Activated T-cell treated with anti-CD3 and anti-CD28 coated beads, Interleukin-2, amount 50 U/mL, for 48 hours (primary cell): ENCODE measurements at regions not wholly inside any gene's neighbourhood (a gene's known extent, or its start where the extent isn't known, plus 50 kb on each side); places are given as distances from the start of the nearest gene placed in this dataset.
"Not testable (repeated sequence)": the region's sequence is repeated elsewhere in the genome, so short reads cannot be mapped to it uniquely, and the experiment has no call there.

Experiments
- DNase-seq, 2 experiments: peaks; one replicate each; pipeline ENCODE4 v3.0.0-alpha.2; 2020

GRCh38 chr13:48810013-48810412 is 156.3 kb downstream of the CYSLTR2 start:
- DNase-seq, result no peak

- no peak for DNase-seq
Observed at GRCh38 chr13:48813518-48813917, 159.8 kb downstream of the CYSLTR2 start.

DNA sequence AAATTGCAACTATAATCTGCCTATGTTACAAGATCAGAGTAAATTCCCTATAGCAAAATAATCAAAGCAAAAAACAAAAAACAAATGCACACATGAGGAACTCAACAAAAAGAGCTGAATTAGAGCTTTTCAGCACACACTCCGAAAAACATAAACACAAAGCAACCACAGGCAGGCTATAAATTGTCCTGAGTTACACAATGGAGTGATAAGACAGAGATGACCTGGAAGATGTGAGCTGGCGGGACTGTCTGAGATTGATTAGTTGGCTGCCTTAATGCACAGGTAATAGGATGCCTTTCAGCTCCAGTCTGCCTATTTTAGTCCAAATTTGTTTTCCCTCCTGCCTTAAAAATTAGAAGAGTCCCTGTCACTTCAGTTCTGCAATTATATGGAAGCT is 159.0 kb upstream of the FNDC3A start:
- DNase-seq, result no peak

DNA sequence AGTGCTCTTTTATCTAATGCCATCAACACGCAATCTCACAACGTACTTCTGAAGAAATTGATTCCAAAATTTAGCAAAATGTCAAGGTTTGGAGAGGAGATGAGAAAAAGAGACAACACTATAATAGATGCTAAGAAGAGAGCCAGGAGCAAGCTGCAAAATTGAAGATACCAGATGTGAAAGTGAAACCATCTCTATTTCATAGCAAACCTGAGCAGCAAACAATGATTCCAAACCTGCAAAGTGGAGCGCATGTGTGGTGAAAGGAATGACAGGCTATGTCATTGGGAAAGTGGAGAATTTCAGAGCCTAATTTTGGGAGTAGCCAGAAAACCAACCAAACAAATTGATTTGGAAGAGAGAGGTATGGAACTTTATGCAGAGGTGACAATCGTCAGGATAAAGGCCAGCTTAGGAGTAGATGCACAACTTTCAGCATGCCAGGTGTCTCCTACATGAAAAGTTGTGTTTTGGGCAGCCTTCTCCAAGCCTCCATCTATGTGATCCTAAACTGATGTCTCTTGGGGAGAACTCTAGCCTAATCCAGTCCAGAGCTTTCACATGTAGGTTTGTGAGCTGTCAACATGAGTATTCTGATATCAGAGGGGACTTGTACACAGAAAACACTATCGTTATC is 158.4 kb upstream of the FNDC3A start:
- DNase-seq, result no peak

GRCh38 chr13:48818495-48819356 is 157.0 kb upstream of the FNDC3A start:
- no peak for DNase-seq

DNA sequence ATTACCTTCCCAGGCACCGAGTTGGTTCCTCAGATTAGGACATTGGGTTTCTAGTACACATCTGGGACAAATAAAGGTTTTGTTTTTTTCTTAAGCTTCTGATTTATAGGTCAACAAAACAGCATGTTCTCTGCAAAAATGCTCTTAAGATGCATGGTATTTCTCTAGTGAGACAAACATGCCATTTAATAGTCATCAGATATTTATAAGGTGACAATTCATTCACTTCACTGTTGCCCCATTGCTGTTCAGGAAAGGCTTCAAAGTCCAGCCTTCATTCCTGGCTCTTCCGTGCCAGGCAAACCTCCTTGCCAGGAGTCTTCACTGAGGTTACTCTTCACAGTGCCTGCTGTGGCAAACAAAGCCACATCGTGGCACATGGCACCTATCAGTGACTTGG is 156.3 kb upstream of the FNDC3A start:
- DNase-seq, result no peak

GRCh38 chr13:48819899-48820298 is 155.8 kb upstream of the FNDC3A start:
- DNase-seq, result no peak

- DNase-seq, result not testable (repeated sequence)
Observed at GRCh38 chr13:48823526-48823925, 152.2 kb upstream of the FNDC3A start.

GRCh38 chr13:48826039-48826438 is 149.7 kb upstream of the FNDC3A start:
- no peak for DNase-seq

GRCh38 chr13:48826922-48827454 is 148.7 kb upstream of the FNDC3A start:
- not testable (repeated sequence) for DNase-seq

GRCh38 chr13:48827709-48828108 is 148.0 kb upstream of the FNDC3A start:
- no peak for DNase-seq

GRCh38 chr13:48828962-48829411 is 146.7 kb upstream of the FNDC3A start:
- peak in 1 of 2 experiments; percentile 27 for DNase-seq

GRCh38 chr13:48829536-48829935 is 146.2 kb upstream of the FNDC3A start:
- no peak for DNase-seq

DNA sequence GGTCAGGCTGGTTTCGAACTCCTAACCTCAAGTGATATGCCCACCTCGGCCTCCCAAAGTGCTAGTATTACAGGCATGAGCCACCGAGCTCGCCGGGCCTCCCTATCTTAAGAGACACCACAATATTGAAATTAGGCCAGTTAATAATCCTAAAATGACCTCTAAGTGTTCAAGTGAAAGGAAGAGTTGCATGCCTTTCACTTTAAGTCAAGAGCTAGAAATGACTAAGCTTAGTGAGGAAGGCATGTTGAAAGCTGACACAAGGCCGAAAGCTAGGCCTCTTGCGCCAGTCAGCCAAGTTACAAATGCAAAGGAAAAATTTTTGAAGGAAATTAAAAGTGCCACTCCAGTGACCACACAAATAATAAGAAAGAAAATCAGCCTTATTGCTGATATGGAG is 144.5 kb upstream of the FNDC3A start:
- no peak for DNase-seq

- DNase-seq, result no peak
Observed at GRCh38 chr13:48833412-48833811, 142.3 kb upstream of the FNDC3A start.

DNA sequence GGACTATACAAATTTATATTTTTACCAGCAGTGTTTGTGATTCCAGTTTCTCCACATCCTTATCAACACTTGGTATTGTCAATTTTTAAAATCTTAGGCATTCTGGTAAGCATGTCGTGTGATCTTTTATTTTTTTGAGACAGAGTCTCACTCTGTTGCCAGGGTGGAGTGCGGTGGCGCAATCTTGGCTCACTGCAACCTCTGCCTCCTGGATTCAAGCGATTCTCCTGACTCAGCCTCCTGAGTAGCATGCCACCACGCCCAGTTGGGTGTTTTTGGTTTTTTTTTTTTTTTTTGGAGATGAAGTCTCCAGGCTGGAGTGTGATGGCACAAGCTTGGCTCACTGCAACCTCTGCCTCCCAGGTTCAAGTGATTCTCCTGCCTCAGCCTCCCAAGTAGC is 140.4 kb upstream of the FNDC3A start:
- DNase-seq, result not testable (repeated sequence)

DNA sequence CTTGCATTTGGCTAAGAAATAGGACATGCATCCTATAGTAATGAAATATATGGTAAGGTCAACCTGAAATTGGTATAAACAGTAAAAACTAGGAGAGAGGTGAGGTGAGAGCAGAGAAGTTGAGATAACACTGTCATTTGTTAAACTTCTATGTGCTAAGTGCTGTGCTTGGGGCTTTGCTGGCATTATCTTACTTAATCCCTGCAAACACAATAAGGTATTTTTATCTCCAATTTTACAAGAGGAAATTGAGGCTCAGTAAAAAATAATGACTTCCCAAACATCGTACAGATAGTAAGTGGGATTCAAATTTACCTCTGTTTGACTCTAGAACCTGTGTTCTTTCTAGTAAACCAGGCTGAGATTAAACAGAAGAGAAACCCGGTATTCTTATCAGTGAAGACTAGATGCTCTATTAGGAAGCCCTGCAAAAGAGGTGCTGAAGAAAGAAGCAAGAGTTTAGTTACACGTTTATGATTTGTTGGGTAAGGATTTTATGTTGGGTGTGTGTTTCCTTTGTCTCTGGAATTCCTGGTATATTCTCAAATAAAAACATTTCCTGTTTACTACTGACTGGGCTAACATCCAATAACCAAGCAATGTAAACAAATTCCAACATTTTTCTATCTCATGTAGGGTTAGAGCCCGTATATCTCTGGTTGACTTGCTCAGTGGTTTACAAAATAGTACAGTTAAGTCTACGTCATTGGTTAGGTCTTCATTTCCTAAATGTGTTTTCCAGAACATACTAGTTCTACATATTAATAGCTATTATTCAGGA is 137.3 kb upstream of the FNDC3A start:
- no peak for DNase-seq

DNA sequence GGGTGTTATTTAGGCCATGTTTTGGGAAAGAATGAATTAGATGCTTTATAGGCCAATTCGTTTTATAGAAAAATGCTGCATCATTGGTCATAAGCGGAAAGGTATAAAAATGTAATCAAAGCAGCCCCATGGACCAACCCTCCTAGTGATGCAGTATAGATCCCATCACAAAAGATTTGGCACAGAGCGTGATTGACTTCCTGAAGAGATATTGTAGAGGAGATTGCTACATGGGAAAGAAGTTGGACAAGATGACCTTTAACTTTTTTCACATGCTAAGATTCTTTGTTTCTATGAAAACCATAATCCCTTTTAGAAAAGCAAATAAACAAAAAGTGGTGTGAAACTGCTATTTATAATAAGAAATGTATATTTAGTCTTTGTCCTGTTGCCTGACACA is 136.5 kb upstream of the FNDC3A start:
- no peak for DNase-seq

- DNase-seq, result no peak
Observed at GRCh38 chr13:48840366-48840765, 135.3 kb upstream of the FNDC3A start.

- DNase-seq, result no peak
Observed at GRCh38 chr13:48842316-48842715, 133.4 kb upstream of the FNDC3A start.

GRCh38 chr13:48843630-48844380 is 131.9 kb upstream of the FNDC3A start:
- no peak for DNase-seq

GRCh38 chr13:48844676-48845075 is 131.0 kb upstream of the FNDC3A start:
- no peak for DNase-seq

GRCh38 chr13:48849515-48849914 is 126.2 kb upstream of the FNDC3A start:
- no peak for DNase-seq
